B cell (primary cell): ENCODE measurements at regions not wholly inside any gene's neighbourhood (a gene's known extent, or its start where the extent isn't known, plus 50 kb on each side); places are given as distances from the start of the nearest gene placed in this dataset.

Experiments used
- ATAC-seq: fragments of 200-7000 bp; cut with Tn5 transposase; one replicate; pipeline ENCODE4 v1.10.0; 2021; ENCODE audit warnings: low read depth, mild to moderate bottlenecking, moderate number of reproducible peaks, moderate library complexity
- CTCF ChIA-PET: fragments of 350-600 bp; sonication (Branson Sonifier 250); formaldehyde crosslinking; loops from one replicate; lab custom pipeline; 2021; ENCODE audit warnings: antibody characterized with exemption, inconsistent platforms; lab: Charles Lee
- POLR2A ChIA-PET: fragments of 350-600 bp; sonication (Branson Sonifier 250); formaldehyde crosslinking; loops from one replicate; lab custom pipeline; 2021; ENCODE audit warnings: antibody characterized with exemption; lab: Charles Lee
- DNase-seq: peaks from one replicate; pipeline ENCODE4 v3.0.0; 2013
- H2AFZ ChIP-seq: 2 replicates; pipeline ENCODE4 v1.6.1; 2012; ENCODE audit warnings: mild to moderate bottlenecking, low read depth, low read length; ENCODE audit not compliant: insufficient read depth, poor library complexity, severe bottlenecking
- H3K27ac ChIP-seq, 2 donors: 1 replicate in 1 of 2; 2 replicates in 1 of 2; pipeline ENCODE4 v1.5.1; 2012 to 2013; ENCODE audit warnings: low read length in 2 of 2, mild to moderate bottlenecking in 2 of 2, moderate library complexity in 1 of 2
- H3K27me3 ChIP-seq, 4 experiments: fragments of 200-600 bp in 1 of 4; sonication (generic) in 1 of 4; replicated peaks in 1 of 4; 1 replicate in 2 of 4; 2 replicates in 2 of 4; pipeline versions ENCODE4 v1.6.1 to v1.7.0; 2013 to 2016; ENCODE audit warnings: low read length in 3 of 4, mild to moderate bottlenecking in 2 of 4, mixed read lengths in 1 of 4, moderate library complexity in 1 of 4; ENCODE audit not compliant: insufficient read depth in 4 of 4, control insufficient read depth in 3 of 4; ENCODE audit errors: control extremely low read depth in 1 of 4
- H3K36me3 ChIP-seq, 2 experiments: replicated peaks in 1 of 2; 1 replicate in 1 of 2; 2 replicates in 1 of 2; pipeline versions ENCODE4 v1.6.1 to v1.7.1; 2013; ENCODE audit warnings: low read length in 1 of 2; ENCODE audit not compliant: insufficient read depth in 2 of 2, control insufficient read depth in 1 of 2; ENCODE audit errors: control extremely low read depth in 1 of 2, extremely low read depth in 1 of 2
- H3K4me1 ChIP-seq, 2 donors: fragments of 200-600 bp in 1 of 2; sonication (generic) in 1 of 2; 1 replicate in 1 of 2; 2 replicates in 1 of 2; pipeline versions ENCODE4 v1.5.1 to v1.6.1; 2013 to 2017; ENCODE audit warnings: low read length in 2 of 2; ENCODE audit not compliant: control insufficient read depth in 2 of 2, insufficient read depth in 2 of 2
- H3K4me2 ChIP-seq: replicated peaks from 2 replicates; pipeline ENCODE3; 2012; ENCODE audit warnings: mild to moderate bottlenecking, low read depth, low read length; ENCODE audit not compliant: poor library complexity, severe bottlenecking
- H3K4me3 ChIP-seq, 5 experiments: fragments of 200-600 bp in 1 of 5; sonication (generic) in 1 of 5; 1 replicate in 3 of 5; 2 replicates in 2 of 5; pipeline versions ENCODE4 v1.5.1 to v1.7.0; 2011 to 2016; ENCODE audit warnings: low read length in 4 of 5, mild to moderate bottlenecking in 4 of 5, low read depth in 2 of 5, control low read depth in 1 of 5, moderate library complexity in 1 of 5; ENCODE audit not compliant: insufficient read depth in 1 of 5; ENCODE audit errors: control extremely low read depth in 1 of 5, extremely low read depth in 1 of 5
- H3K79me2 ChIP-seq: fragments of 200-600 bp; sonication (generic); one replicate; pipeline ENCODE4 v1.6.0; 2016; ENCODE audit warnings: low read length; ENCODE audit not compliant: control insufficient read depth, insufficient read depth
- H3K9ac ChIP-seq: fragments of 200-600 bp; sonication (generic); 2 replicates; pipeline ENCODE4 v1.6.1; 2017; ENCODE audit warnings: mild to moderate bottlenecking, low read length, moderate library complexity
- H3K9me3 ChIP-seq, 3 donors: one replicate each; pipeline versions ENCODE4 v1.6.1 to v1.7.1; 2013; ENCODE audit warnings: low read length in 2 of 3; ENCODE audit not compliant: control insufficient read depth in 2 of 3, insufficient read depth in 1 of 3; ENCODE audit errors: control extremely low read depth in 1 of 3
- H4K20me1 ChIP-seq: 2 replicates; pipeline ENCODE4 v1.6.0; 2012; ENCODE audit warnings: mild to moderate bottlenecking, low read length; ENCODE audit not compliant: insufficient read depth, control insufficient read depth, poor library complexity, severe bottlenecking
- H3K27ac Mint-ChIP-seq: one replicate; pipeline ENCODE4 v1.8.0; 2021; ENCODE audit warnings: mixed read lengths
- H3K27me3 Mint-ChIP-seq: one replicate; pipeline ENCODE4 v1.8.0; 2021; ENCODE audit warnings: mixed read lengths
- H3K4me1 Mint-ChIP-seq: one replicate; pipeline ENCODE4 v1.8.0; 2021; ENCODE audit warnings: mixed read lengths
- H3K4me3 Mint-ChIP-seq: one replicate; pipeline ENCODE4 v1.8.0; 2021; ENCODE audit warnings: mixed read lengths
- H3K9me3 Mint-ChIP-seq: one replicate; pipeline ENCODE4 v1.8.0; 2022; ENCODE audit warnings: mixed read lengths; ENCODE audit not compliant: insufficient read depth
- EZH2 ChIP-seq: IDR thresholded peaks from 2 replicates; pipeline ENCODE4 v1.6.1; 2012; ENCODE audit warnings: borderline replicate concordance, low read depth, mild to moderate bottlenecking, moderate library complexity, low read length; ENCODE audit not compliant: insufficient read depth, poor library complexity, severe bottlenecking
- WGBS: methylation state at CpG from one replicate; pipeline ENCODE4 v1.1.5; 2013; ENCODE audit warnings: missing lambda C conversion rate; ENCODE audit not compliant: insufficient coverage; 5-methylcytosine and 5-hydroxymethylcytosine counted together
- intact Hi-C: fragments of 100-400 bp; cut with micrococcal nuclease; formaldehyde crosslinking; loops from one replicate; pipeline ENCODE4 v1.10.0; 2022
- TF ChIP-seq, protein P1 (sequence below): fragments of 200-600 bp; IDR thresholded peaks from one replicate; pipeline ENCODE4 v1.8.0; 2022; ENCODE audit warnings: antibody characterized with exemption, mild to moderate bottlenecking

DNA sequence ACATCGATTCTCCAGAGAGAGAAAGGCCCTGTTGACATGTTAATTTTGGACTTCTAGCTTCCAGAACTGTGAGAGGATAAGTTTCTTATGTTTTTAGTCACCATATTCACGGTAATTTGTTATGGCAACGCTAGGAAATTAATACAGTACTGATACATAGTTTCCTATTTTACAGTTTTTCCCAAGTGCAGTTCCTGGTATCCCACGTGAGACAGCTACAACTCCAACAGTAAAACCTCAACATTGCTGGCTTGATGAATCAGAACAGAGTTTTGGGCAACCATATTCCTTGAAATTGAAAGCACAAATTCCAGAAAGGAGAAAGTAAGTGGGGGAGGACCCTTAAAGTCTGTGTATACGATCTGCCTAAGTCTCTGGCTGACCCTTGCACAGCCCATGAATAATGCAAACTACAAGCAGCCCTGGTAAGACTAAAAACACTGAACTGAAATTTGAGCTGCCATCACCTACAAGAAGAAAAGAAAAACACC, 505.1 kb upstream of the NRSN1 start:
- Mint-ChIP-seq H3K4me3 (no peak overlapping the region), H3K4me1 (no peaks in the 10 kb centered on the region), H3K9me3 (peaks cover 5% of the 10 kb centered on the region), H3K27ac (no peak overlapping the region), H3K27me3 (no peaks in the 10 kb centered on the region)
- CTCF ChIA-PET = no interaction called here
- Histone ChIP-seq H3K4me2 (no peak overlapping the region), H3K27me3 (no peaks in the 10 kb centered on the region), H3K27ac (no peak overlapping the region), H2AFZ (no peak overlapping the region), H3K4me3 (no peak overlapping the region), H3K9ac (no peak overlapping the region), H4K20me1 (no peaks in the 10 kb centered on the region), H3K4me1 (no peaks in the 10 kb centered on the region), H3K36me3 (no peaks in the 10 kb centered on the region), H3K79me2 (no peaks in the 10 kb centered on the region), H3K9me3 (peaks cover 0 to 7% (median 1%) of the 10 kb centered on the region in 3 donors)
- no peak for TF ChIP-seq EZH2
- TF ChIP-seq, protein P1, sequence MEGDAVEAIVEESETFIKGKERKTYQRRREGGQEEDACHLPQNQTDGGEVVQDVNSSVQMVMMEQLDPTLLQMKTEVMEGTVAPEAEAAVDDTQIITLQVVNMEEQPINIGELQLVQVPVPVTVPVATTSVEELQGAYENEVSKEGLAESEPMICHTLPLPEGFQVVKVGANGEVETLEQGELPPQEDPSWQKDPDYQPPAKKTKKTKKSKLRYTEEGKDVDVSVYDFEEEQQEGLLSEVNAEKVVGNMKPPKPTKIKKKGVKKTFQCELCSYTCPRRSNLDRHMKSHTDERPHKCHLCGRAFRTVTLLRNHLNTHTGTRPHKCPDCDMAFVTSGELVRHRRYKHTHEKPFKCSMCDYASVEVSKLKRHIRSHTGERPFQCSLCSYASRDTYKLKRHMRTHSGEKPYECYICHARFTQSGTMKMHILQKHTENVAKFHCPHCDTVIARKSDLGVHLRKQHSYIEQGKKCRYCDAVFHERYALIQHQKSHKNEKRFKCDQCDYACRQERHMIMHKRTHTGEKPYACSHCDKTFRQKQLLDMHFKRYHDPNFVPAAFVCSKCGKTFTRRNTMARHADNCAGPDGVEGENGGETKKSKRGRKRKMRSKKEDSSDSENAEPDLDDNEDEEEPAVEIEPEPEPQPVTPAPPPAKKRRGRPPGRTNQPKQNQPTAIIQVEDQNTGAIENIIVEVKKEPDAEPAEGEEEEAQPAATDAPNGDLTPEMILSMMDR = no peak
- DNase-seq (no peak), ATAC-seq (no peak)
- intact Hi-C loops = no loop called here
- WGBS = 43% methylated on average over 1 of the region's 5 CpGs
- POLR2A ChIA-PET = no interaction called here

DNA sequence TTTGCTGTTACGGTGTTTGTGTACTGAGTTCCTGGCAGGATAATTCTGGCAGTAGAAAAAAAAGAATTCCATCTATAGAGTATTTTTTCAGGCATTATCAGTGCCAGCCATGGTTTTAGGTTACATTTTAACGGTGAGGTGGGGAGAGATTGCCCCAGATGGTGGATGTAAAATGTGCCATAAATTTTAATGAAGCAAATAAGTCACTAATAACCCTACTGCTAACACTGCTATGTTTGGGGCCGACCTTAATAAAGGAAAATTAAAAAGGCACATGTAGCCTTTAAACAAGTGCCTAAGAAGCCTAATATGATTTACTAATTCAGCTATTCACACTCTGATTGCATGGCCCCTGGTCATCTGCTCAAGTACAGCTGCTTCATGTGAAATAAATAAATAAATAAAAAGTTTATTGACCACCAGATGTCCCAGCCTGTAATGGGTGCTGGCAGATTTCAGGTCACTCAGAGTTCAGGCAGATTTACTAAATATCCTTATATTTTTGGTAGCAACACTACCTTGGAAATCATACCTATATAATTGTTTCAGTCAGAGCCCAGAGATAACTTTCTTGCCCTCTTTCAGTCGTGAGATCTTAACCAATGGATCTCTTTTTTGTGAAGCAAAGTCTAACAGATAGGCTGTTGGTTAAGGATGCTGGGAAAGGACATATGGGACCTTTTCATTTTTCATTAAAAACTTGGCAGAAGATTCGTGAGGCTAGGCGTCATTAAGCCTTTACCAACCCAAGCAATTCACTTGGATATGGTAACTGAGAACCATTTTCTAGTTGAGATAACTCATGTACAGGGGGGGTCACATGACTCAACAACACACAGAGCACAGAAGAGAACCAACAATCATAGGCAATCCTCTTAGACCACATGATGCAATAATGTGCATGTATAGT, 495.0 kb upstream of the NRSN1 start:
- Histone ChIP-seq H3K36me3 (no peaks in the 10 kb centered on the region), H2AFZ (no peak overlapping the region), H3K9me3 (peaks cover 0 to 3% (median 0%) of the 10 kb centered on the region in 3 donors), H3K27me3 (no peaks in the 10 kb centered on the region), H3K79me2 (no peaks in the 10 kb centered on the region), H3K27ac (no peak overlapping the region), H3K4me1 (no peaks in the 10 kb centered on the region), H3K4me3 (no peak overlapping the region), H3K9ac (no peak overlapping the region), H3K4me2 (no peak overlapping the region), H4K20me1 (no peaks in the 10 kb centered on the region)
- TF ChIP-seq, protein P1 = no peak
- no peak for TF ChIP-seq EZH2
- POLR2A ChIA-PET = no interaction called here
- no CpG with 5 or more reads among the region's 6 CpGs for WGBS
- Mint-ChIP-seq H3K9me3 (peaks cover 3% of the 10 kb centered on the region), H3K4me1 (no peaks in the 10 kb centered on the region), H3K27ac (no peak overlapping the region), H3K4me3 (no peak overlapping the region), H3K27me3 (no peaks in the 10 kb centered on the region)
- no peak for DNase-seq
- CTCF ChIA-PET = no interaction called here
- no peak for ATAC-seq
- intact Hi-C loops = no loop called here
